NCI-H774 (cell line): ENCODE measurements at regions not wholly inside any gene's neighbourhood (a gene's known extent, or its start where the extent isn't known, plus 50 kb on each side); places are given as distances from the start of the nearest gene placed in this dataset.

ENCODE experiments used
- DNase-seq: peaks from one replicate; lab custom pipeline; 2025; lab: John Stamatoyannopoulos, UW

GRCh38 chr11:70824605-70825245 lies 426.4 kb downstream of the CTTN start:
- no peak for DNase-seq

GRCh38 chr11:70825893-70826540 lies 426.4 kb downstream of the SHANK2 start:
- no peak for DNase-seq

DNA sequence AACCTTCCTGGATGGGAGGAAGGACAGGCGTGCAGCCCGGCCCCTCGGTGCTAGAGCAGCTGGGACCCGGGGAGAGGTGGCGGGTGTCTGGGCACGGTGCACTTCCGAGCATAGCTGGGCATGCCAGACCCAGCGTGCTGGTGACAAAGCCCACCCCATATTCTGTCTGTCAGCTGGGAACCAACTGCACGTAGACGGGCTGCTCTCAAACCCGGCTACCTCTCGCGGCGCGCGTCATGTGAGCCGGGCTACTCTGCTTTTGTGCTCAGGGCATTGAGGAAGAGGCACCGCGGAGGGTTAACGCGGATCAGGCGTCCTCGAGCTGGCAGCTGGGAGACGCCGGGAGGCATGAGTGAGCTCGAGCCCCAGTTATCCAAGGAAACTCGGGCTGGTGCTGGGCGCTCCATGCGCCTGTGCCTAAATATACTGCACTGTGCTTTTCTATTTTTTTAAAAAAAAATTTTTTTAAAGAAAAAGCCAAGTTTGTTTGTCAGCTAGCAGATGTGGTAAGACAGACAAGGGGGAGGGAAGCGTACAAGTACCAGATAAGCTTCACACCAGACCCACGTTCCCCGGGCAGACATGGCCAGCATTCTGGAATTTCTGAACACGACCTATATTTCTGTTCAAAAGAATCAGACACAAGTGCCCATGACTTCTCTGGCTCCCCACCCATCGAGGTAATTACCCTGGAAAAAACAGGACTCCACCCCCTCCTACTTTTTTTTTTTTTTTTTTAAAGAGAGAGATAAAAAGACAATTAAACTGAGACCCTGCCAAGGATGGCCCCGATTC lies 425.6 kb downstream of the SHANK2 start:
- DNase-seq = peak; percentile 77

DNA sequence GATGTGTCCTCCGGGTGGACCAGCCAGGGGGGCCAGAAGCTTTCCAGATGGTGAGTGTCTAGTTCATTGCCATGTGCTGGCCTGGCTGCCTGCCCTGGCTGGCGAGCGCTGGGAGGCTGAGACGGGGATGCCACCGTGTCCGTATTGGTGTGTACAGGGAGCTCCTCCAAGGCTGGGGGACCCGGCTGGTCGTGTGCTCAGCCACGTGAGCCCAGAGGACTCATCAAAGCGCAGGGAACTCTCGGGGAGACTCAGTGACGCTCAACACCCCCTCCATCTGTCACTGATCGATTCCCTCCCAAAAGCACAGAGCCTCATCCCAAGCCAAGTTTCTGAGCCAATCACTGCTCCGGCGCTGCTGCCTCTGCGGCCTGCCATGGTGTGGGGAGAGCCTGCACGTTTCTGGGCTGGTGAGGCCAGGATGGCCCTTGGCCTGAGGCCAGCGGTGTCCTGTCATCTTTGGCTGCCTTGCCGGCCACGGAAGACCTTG lies 423.7 kb downstream of the SHANK2 start:
- no peak for DNase-seq

- DNase-seq = no peak
These were observed 423.1 kb downstream of the SHANK2 start for GRCh38 chr11:70829134-70829885.

DNA sequence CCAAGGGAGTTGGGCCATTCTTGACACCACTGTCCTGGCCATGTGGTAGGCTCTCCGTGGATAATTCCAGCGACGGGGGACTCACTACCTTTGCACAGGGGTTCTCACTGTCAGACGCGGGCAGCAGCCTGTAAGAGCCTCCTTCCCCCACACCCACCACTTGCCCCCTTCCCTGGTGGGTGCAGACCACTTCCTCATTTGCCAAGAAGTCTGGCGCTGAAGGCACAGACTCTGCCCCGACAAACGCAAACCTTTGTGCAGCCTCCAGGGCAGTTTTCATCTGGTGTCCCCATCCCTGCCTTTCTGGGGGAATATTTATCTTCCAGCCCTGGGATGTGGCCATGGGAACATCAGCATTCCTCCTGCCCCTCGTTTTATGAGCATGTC lies 422.5 kb downstream of the SHANK2 start:
- DNase-seq = no peak

DNA sequence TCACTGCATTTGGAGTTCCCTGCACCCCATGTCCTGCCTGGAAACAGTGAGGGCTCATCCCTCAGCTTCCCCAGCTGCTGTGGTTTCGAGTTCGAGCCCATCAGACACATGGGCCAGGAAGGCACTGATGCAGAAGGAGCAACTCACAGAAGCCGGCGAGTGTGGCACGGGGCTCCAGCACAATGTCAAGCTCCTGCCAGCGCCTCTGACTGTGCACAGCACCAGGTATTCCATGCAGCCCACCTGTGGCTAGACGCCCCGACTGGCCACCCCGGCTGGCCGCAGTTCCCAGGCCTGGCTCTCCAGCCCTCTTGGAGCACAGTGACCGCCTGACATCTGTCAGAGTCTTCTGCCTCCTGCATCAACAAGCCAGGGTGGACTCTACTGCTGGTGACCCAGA lies 419.4 kb downstream of the SHANK2 start:
- no peak for DNase-seq

DNA sequence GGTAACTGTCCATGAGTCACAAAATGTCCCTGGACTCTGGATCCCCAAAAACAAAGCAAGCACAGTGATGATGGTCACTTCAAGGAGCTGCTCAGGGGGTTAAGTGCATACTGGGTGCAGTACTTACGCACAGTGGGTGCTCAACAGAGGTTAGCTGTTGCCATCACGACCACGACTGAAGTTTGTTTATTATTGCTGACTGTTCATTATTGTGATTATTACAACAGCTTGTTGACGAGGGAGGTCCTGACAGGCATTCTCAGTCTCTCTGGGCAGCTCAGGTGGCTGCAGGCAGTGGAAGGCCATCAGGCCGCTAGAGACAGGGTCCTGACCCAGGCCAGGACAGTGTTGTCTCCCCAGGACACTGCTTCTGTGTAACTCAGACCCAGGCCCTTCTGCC lies 418.8 kb downstream of the SHANK2 start:
- no peak for DNase-seq

DNA sequence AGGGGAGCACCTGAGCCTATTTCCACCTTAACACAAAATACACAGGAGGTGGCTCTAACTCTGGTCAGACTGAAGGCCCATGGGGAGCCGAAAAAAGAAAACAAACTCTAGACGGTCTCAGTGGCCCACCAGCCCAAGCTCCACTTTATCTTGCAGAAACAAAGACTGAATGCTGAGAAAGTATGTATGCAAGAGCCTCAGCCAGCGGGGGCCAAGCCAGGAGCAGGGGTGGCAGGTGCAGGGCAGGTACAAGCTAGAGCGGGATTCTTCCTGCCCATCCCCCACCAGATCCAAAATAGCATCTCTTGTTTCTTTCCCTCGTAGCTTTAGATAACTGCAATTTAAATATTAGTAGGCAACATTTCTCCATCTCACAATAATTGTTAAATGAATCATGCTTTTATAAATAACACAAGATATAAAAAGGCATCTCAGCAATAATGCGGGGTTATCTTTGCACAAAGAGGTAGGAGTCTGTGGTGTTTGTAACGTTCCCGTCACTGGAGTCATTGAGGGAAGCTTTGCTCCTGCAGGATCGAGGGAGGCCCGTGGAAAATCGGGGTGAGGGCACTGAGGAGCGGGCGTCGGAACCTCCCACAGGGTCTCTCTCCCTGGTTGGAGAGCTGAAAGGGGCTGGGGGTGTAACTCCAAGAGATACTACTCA lies 418.0 kb downstream of the SHANK2 start:
- DNase-seq = no peak

DNA sequence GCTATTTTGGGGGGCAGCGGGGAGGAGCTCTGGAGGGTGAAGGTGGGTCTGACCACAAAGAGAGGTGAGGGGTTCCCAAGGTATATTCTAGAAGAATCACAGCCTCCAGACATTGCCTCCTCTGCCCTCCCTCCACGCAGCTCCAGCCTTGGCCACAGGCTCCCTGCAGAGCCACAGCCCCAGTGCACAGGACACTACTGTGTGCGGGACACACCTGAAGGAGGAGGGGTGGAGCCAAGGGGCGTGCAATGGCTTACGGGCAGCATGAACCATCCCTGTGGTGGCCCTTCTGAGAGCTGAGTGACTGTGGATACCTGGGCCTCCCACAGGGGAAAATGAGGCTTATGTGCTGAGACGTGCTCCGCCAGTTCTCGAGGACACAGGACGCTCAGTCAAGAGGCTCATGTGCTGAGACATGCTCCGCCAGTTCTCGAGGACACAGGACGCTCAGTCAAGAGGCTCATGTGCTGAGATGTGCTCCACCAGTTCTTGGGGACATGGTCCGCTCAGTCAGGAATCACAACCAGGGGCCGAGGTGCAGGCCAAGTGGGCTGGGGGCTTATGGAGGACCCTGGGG lies 417.3 kb downstream of the SHANK2 start:
- no peak for DNase-seq

- no peak for DNase-seq
These were observed 416.3 kb downstream of the SHANK2 start for GRCh38 chr11:70836071-70836470.

- no peak for DNase-seq
These were observed 414.2 kb downstream of the SHANK2 start for GRCh38 chr11:70838198-70838597.

- DNase-seq = no peak
These were observed 412.5 kb downstream of the SHANK2 start for GRCh38 chr11:70839851-70840250.

- DNase-seq = no peak
These were observed 411.1 kb downstream of the SHANK2 start for GRCh38 chr11:70841264-70841663.

DNA sequence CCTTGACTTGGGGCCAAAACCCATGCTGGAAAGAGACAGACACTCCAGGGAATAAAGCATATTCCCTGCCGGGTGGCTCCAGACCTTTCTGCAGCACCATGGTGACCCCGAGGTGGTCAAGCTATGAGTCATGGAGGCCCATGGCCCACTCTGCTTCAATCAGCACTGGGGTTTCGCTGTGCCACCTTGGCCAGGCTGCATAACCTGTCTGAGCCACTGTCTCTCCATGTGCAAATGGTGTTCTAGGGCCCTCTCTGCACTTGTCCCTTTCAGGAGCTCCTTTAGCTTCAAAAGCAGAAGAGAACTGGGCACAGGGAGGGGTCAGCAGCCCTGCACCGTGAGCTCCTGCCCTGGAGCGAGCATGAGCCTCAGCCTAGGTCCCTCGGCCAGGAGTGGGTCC lies 410.1 kb downstream of the SHANK2 start:
- DNase-seq = no peak

DNA sequence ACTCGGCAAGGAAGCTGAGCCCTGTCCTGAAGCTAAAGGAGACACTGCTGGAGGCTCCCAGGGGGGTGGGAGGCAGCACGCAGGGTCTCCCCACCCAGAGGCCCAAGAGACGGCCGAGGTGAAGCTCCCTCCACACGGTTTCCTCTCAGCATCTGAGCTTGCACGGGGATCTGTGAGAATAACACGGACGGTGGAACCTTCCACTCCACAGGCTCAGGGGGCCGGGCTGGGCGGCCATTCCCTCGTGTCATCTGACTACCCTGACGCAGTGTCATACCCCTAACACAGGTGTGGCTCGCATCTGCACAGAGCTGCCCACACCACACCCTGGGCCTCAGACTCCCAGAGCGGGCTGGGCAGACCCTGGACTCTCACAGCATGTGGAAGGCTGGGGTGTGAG lies 409.7 kb downstream of the SHANK2 start:
- no peak for DNase-seq

GRCh38 chr11:70843906-70844305 lies 408.5 kb downstream of the SHANK2 start:
- DNase-seq = no peak

DNA sequence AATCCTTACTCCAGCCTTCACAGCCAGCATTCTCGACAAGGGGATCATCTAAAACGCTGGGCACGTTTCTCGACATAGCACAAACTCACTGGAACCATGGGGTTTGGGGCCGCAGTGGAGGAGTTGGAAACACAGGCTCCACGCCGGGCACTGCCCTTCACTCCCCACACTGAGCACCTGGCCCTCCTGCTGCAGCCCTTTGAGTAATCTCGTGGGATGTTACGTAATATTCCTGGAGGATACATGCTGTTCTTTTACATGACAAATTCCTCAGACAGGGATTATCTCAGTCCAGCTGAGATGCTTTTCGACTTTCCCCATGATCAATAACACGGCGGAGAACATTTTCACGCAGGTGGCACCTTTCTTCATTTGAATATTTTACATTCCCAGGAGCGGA lies 408.0 kb downstream of the SHANK2 start:
- no peak for DNase-seq

- no peak for DNase-seq
These were observed 406.8 kb downstream of the SHANK2 start for GRCh38 chr11:70845591-70846041.

GRCh38 chr11:70846781-70847655 lies 405.4 kb downstream of the SHANK2 start:
- DNase-seq = no peak
